ENCODE measurements at regions not wholly inside any gene's neighbourhood (a gene's known extent, or its start where the extent isn't known, plus 50 kb on each side); places are given as distances from the start of the nearest gene placed in this dataset.

DNA sequence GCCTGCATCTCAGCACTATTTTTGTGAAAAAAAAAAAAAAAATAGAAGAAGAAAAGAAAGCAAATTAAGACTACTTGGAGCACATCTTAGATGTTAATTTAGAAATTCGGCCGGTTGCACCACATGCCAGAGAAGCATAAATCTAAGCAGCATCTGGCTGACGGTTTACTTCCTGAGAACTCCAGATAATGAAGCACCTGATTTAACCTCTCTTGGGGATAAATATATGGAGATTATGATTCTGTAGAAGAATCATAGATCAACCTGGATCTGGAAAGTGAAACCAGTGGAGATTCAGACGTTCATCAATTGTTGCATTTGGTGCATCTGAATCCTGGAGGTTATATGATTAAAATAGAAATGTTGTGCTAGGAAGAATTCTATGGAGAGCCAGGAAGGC, 102.1 kb upstream of the SH3BP4 start:
- Histone ChIP-seq H3K4me3 (no peak overlapping the region), H3K36me3 (ENCODE audit: low read depth, missing control alignments) (no peaks in the 10 kb centered on the region), H3K4me1 (no peaks in the 10 kb centered on the region), H3K27ac (no peak overlapping the region), H3K9me3 (no peaks in the 10 kb centered on the region), H3K27me3 (no peaks in the 10 kb centered on the region)
- DNase-seq = no peak
- TF ChIP-seq POLR2A (IDR thresholded peaks at IDR 0.05) = no peak
- TF ChIP-seq, protein P1, sequence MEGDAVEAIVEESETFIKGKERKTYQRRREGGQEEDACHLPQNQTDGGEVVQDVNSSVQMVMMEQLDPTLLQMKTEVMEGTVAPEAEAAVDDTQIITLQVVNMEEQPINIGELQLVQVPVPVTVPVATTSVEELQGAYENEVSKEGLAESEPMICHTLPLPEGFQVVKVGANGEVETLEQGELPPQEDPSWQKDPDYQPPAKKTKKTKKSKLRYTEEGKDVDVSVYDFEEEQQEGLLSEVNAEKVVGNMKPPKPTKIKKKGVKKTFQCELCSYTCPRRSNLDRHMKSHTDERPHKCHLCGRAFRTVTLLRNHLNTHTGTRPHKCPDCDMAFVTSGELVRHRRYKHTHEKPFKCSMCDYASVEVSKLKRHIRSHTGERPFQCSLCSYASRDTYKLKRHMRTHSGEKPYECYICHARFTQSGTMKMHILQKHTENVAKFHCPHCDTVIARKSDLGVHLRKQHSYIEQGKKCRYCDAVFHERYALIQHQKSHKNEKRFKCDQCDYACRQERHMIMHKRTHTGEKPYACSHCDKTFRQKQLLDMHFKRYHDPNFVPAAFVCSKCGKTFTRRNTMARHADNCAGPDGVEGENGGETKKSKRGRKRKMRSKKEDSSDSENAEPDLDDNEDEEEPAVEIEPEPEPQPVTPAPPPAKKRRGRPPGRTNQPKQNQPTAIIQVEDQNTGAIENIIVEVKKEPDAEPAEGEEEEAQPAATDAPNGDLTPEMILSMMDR (IDR thresholded peaks at IDR 0.05) = no peak
- 84 to 88% methylated on average over 4 of the region's 4 CpGs for WGBS, 2 donors
- intact Hi-C loops (cut with DNase I; ENCODE audit: low total_unique reads) = no loop called here

DNA sequence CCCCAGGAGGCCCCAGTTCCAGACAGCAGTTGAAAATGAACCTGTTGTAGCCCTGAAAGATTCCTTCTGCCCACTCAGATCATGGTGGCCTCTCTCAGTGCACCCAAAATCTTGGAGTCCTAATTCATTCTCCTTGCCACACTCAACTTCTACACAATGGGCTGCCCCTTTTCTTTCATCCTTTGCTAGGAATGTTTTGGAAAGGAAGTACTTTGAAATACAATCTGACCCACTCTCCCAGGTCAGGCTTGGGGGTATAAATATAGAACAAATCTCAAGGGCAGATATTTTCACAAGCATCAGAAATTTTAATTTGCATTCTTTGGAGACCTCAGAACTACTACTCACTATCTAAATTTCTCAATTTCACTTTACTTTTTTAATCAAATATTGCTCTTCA, 103.2 kb upstream of the SH3BP4 start:
- no peaks in the 10 kb centered on the region for H3K9me3 ChIP-seq
- H3K27ac ChIP-seq = no peak overlapping the region
- TF ChIP-seq POLR2A (IDR thresholded peaks at IDR 0.05) = no peak
- TF ChIP-seq, protein P1 (IDR thresholded peaks at IDR 0.05) = no peak
- no peaks in the 10 kb centered on the region for H3K27me3 ChIP-seq
- no peaks in the 10 kb centered on the region for H3K4me1 ChIP-seq
- DNase-seq = no peak
- intact Hi-C loops (cut with DNase I; ENCODE audit: low total_unique reads) = no loop called here
- H3K36me3 ChIP-seq (ENCODE audit: low read depth, missing control alignments) = no peaks in the 10 kb centered on the region
- H3K4me3 ChIP-seq = no peak overlapping the region

DNA sequence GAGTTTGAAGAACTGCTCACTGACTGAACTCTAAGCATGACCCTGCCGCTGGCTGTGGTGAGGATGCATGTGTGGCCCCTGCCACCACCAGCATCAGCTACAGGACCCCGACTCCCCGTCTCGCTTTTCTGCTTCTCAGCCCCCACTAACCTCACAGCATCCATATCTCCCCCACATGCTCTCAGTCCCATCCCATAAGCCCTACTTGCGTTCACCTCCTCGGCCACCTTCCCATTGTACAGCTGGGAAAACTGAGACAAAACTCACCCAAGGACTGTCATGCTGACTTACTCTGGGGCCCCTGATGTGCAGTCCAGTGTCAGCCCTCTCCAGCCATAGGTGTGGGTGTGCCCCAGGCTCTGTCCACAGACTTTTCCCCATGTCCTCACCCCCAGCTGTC, 104.2 kb upstream of the SH3BP4 start:
- H3K4me3 ChIP-seq = no peak overlapping the region
- whole genome bisulfite sequencing, 2 donors = 90 to 96% methylated on average over 6 of the region's 6 CpGs
- H3K9me3 ChIP-seq = no peaks in the 10 kb centered on the region
- intact Hi-C loops (cut with DNase I; ENCODE audit: low total_unique reads) = no loop called here
- H3K36me3 ChIP-seq (ENCODE audit: low read depth, missing control alignments) = no peaks in the 10 kb centered on the region
- H3K4me1 ChIP-seq = no peaks in the 10 kb centered on the region
- no peak overlapping the region for H3K27ac ChIP-seq
- no peaks in the 10 kb centered on the region for H3K27me3 ChIP-seq
- no peak for DNase-seq
- no peak for TF ChIP-seq POLR2A (IDR thresholded peaks at IDR 0.05)
- TF ChIP-seq, protein P1 (IDR thresholded peaks at IDR 0.05) = no peak

DNA sequence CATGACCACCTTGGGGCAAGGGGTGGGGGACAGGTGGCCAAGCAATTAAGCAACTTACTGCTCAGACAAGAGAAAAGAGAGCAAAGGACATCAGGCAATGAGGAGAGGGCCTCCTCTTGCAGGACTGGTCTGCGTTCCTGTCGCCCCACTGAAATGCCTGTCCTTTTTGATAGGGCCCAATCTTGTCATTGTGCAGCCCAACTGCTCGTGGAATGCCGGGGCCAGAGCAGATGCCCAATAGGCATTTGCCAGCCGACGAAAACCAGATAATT, 104.5 kb upstream of the SH3BP4 start:
- H3K9me3 ChIP-seq = no peaks in the 10 kb centered on the region
- H3K36me3 ChIP-seq (ENCODE audit: low read depth, missing control alignments) = no peaks in the 10 kb centered on the region
- no peaks in the 10 kb centered on the region for H3K4me1 ChIP-seq
- H3K4me3 ChIP-seq = no peak overlapping the region
- no peak for DNase-seq
- TF ChIP-seq, protein P1 (IDR thresholded peaks at IDR 0.05) = no peak
- TF ChIP-seq POLR2A (IDR thresholded peaks at IDR 0.05) = no peak
- H3K27ac ChIP-seq = no peak overlapping the region
- H3K27me3 ChIP-seq = no peaks in the 10 kb centered on the region
- 97 to 99% methylated on average over 6 of the region's 6 CpGs for WGBS, 2 donors
- intact Hi-C loops (cut with DNase I; ENCODE audit: low total_unique reads) = no loop called here

DNA sequence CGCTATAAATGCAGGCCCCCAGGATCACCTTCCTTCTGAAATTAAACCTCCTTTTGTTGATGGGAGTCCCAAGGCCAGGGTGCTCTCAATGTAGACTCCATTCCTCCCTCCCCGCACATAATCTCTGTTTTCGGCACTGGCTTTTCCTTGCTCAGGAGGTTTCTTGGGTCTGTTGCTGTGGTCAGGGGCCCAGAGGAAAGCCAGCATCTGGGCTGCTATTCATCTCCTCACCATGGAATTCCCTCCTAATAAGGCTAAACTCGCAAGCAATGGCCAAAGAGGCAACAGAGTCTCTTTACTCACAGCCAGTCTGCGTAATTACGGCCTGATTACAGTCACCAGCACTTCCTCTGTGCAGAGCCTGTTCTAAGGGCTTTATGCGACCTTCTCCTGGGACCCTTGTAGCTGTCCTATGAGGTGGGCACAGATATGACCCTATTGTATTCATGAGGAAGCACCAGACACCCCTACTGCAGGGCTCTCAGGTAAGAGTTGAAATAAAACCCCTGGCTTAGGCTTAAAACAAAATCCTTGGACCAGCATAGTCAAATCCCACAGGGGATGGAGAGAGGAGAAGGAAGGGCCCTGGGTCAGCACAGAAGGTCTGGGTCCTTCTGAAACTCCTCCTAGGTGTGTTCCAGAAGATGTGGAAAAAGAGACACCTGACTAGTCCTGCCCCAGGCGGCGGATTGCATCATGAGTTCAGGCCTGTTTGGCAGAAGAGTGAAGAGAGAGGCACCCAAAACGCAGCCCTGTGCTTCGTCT, 105.0 kb upstream of the SH3BP4 start:
- intact Hi-C loops (cut with DNase I; ENCODE audit: low total_unique reads) = no loop called here
- no peak for DNase-seq
- Histone ChIP-seq H3K4me3 (no peak overlapping the region), H3K9me3 (no peaks in the 10 kb centered on the region), H3K4me1 (peaks cover 4% of the 10 kb centered on the region), H3K27me3 (no peaks in the 10 kb centered on the region), H3K27ac (no peak overlapping the region), H3K36me3 (ENCODE audit: low read depth, missing control alignments) (no peaks in the 10 kb centered on the region)
- no peak for TF ChIP-seq POLR2A (IDR thresholded peaks at IDR 0.05)
- TF ChIP-seq, protein P1 (IDR thresholded peaks at IDR 0.05) = no peak
- WGBS, 2 donors = 89 to 94% methylated on average over 11 of the region's 11 CpGs
